Peyer's patch (tissue), 4 donors: ENCODE measurements at regions not wholly inside any gene's neighbourhood (a gene's known extent, or its start where the extent isn't known, plus 50 kb on each side); places are given as distances from the start of the nearest gene placed in this dataset.

Source experiments
- CTCF ChIP-seq, 6 experiments: fragments of 450-650 bp in 4 of 6; fragments of 200-600 bp in 2 of 6; sonication (generic) in 1 of 6; IDR thresholded peaks; one replicate each; pipeline ENCODE4 v1.5.1; 2017 to 2019; ENCODE audit warnings: antibody characterized with exemption in 6 of 6, mild to moderate bottlenecking in 3 of 6, moderate library complexity in 1 of 6
- POLR2A ChIP-seq, 2 donors: fragments of 450-650 bp; IDR thresholded peaks; one replicate each; pipeline ENCODE4 v1.5.1; 2017; ENCODE audit warnings: antibody characterized with exemption in 2 of 2, mild to moderate bottlenecking in 2 of 2, moderate library complexity in 2 of 2

DNA sequence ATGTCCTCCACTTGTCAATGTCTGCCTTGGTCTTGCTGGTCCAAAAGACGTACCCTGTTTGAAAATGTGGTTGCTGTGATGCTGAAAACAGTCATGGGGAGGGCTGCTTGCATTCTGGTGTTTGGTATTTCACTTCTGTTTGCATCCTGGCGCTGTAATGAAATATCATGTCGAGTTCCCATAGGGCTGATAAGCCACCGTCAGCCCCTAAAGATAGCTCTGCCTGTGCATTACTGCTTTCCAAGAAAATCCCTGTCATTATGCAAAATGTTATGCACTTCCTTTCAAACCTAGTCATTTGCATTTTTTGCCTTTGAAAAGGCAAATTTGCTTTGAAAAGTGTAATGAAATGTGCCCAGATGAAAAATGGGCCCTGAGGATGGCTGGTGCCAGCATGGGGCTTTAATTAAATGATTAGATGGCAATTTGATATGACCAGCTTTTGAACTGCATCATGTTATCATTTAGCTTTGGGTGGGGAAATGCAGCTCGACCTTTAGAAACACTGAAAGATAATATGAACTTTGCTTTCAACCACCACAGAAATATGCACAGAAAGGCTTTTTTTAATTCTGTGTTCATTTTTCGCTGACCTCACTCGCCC, 374.4 kb upstream of the SGCD start:
- TF ChIP-seq CTCF (IDR thresholded peaks at IDR 0.05) (no peak), POLR2A (IDR thresholded peaks at IDR 0.05) (no peak)
